ENCODE measurements at regions not wholly inside any gene's neighbourhood (a gene's known extent, or its start where the extent isn't known, plus 50 kb on each side); places are given as distances from the start of the nearest gene placed in this dataset.

GRCh38 chr11:41578421-41579051 lies 119.1 kb upstream of the LRRC4C start:
- ChIA-PET POLR2A (no interaction called here), CTCF (ENCODE audit: unreplicated experiment) (no interaction called here)
- no peaks in the 10 kb centered on the region for H4K20me1 ChIP-seq (ENCODE audit: insufficient read depth, low read length)
- H3K79me2 ChIP-seq (ENCODE audit: insufficient read depth, low read depth, low read length): no peaks in the 10 kb centered on the region
- no TSS peak for BruUV-seq (replicated peaks)
- no peak overlapping the region for H3K4me2 ChIP-seq (ENCODE audit: low read length)
- TF ChIP-seq EZH2phosphoT487 (IDR thresholded peaks at IDR 0.05; ENCODE audit: borderline replicate concordance, low read depth, low read length): no peak
- no peak for TF ChIP-seq CTCF (conservative IDR thresholded peaks at IDR 0.05; ENCODE audit: low read length)
- H3K4me3 ChIP-seq (ENCODE audit: low read depth, low read length, poor library complexity, severe bottlenecking): no peak overlapping the region
- no peak overlapping the region for H2AFZ ChIP-seq (ENCODE audit: low read length)
- no peak for DNase-seq (ENCODE audit: low spot score)
- H3K9me3 ChIP-seq (ENCODE audit: low read length): no peaks in the 10 kb centered on the region
- no peaks in the 10 kb centered on the region for H3K9me2 ChIP-seq (ENCODE audit: insufficient read depth, low read length)
- H3K27ac ChIP-seq (ENCODE audit: low read depth, low read length, poor library complexity, severe bottlenecking): no peak overlapping the region
- intact Hi-C loops (cut with micrococcal nuclease; ENCODE audit: unreplicated experiment): no loop called here
- no peaks in the 10 kb centered on the region for H3K36me3 ChIP-seq (ENCODE audit: insufficient read depth, low read length)
- H3K4me1 ChIP-seq (ENCODE audit: insufficient read depth, low read length, poor library complexity, severe bottlenecking): no peaks in the 10 kb centered on the region

DNA sequence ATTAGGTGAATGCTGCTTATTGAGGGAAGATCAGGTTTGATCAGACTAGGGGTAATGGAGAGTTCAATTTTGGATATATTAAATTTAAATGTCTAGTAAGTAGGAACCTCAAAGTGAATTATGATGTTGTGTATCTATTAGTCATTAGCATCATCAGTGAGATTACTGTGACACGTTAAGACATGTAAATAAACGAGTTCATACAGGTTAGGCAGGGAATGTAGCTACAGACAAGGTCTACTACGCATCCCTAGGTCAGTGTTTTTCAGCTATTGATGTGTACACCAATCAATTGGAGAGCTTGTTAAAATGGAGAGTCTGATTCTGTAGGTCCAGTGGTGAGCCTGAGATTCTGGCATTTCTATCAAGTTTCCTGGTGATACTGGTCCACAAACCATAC lies 120.1 kb upstream of the LRRC4C start:
- ChIA-PET POLR2A (no interaction called here), CTCF (ENCODE audit: unreplicated experiment) (no interaction called here)
- no TSS peak for BruUV-seq (replicated peaks)

More for the DNA sequence above, 120.1 kb upstream of the LRRC4C start:
- no peak for DNase-seq (ENCODE audit: low spot score)
- Histone ChIP-seq H2AFZ (ENCODE audit: low read length) (no peak overlapping the region), H3K36me3 (ENCODE audit: insufficient read depth, low read length) (no peaks in the 10 kb centered on the region), H3K4me1 (ENCODE audit: insufficient read depth, low read length, poor library complexity, severe bottlenecking) (no peaks in the 10 kb centered on the region), H3K4me3 (ENCODE audit: low read depth, low read length, poor library complexity, severe bottlenecking) (no peak overlapping the region), H3K9me2 (ENCODE audit: insufficient read depth, low read length) (no peaks in the 10 kb centered on the region), H4K20me1 (ENCODE audit: insufficient read depth, low read length) (no peaks in the 10 kb centered on the region), H3K79me2 (ENCODE audit: insufficient read depth, low read depth, low read length) (no peaks in the 10 kb centered on the region), H3K4me2 (ENCODE audit: low read length) (no peak overlapping the region), H3K9me3 (ENCODE audit: low read length) (no peaks in the 10 kb centered on the region), H3K27ac (ENCODE audit: low read depth, low read length, poor library complexity, severe bottlenecking) (no peak overlapping the region)
- TF ChIP-seq CTCF (conservative IDR thresholded peaks at IDR 0.05; ENCODE audit: low read length) (no peak), EZH2phosphoT487 (IDR thresholded peaks at IDR 0.05; ENCODE audit: borderline replicate concordance, low read depth, low read length) (no peak)
- intact Hi-C loops (cut with micrococcal nuclease; ENCODE audit: unreplicated experiment): no loop called here

All from OCI-LY7 (cell line).